GM12875 (cell line): ENCODE measurements at regions not wholly inside any gene's neighbourhood (a gene's known extent, or its start where the extent isn't known, plus 50 kb on each side); places are given as distances from the start of the nearest gene placed in this dataset.

Source experiments
- H3K4me3 ChIP-seq: one replicate; pipeline ENCODE4 v1.5.1; 2011; ENCODE audit warnings: low read depth, low read length, control low read depth
- CTCF ChIP-seq: IDR thresholded peaks from 2 replicates; pipeline ENCODE4 v1.5.1; 2011; ENCODE audit warnings: low read depth, mild to moderate bottlenecking, control low read depth, inconsistent platforms, low read length, moderate library complexity, borderline replicate concordance; ENCODE audit not compliant: insufficient read depth

DNA sequence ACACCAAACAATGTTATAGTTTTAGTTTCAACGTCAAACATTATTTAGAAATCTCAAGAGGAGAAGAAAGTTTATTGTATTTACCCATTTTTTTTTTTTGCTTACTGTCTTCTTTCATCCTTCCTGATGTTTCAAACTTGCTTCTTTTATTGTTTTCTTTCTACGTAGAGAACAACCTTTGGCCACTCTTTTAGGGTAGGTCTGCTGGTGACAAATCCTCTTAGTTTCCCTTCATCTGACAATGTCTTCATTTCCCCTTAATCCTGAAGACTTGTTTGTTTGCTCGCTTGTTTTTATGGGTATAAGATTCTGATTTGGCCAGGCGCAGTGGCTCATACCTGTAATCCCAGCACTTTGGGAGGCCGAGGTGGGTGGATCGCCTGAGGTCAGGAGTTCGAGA lies 89.1 kb downstream of the RHOU start:
- no peak for TF ChIP-seq CTCF
- no peak overlapping the region for H3K4me3 ChIP-seq

DNA sequence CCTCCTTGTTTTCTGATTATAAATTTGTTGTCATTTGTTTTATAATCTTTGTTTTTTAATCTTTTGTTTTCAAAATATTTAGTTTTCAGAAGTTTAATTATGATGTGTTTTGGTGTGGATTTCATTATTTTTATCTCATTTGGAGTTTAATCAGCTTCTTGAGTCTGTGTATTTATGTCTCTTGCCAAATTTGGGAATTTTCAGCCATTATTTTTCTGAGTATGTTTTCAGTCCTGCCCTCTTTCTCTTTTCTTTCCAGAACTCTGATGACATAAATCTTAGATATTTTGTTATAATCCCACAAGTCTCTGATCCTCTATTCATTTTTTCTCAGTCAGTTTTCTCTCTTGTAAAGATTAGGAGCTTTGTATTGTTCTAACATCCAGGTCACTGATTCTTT lies 89.8 kb downstream of the RHOU start:
- TF ChIP-seq CTCF: no peak
- no peak overlapping the region for H3K4me3 ChIP-seq

- no peak for TF ChIP-seq CTCF
- no peak overlapping the region for H3K4me3 ChIP-seq
These were observed 90.7 kb downstream of the RHOU start for GRCh38 chr1:228825840-228826484.

- no peak overlapping the region for H3K4me3 ChIP-seq
These were observed 91.7 kb downstream of the RHOU start for GRCh38 chr1:228827019-228827418.

DNA sequence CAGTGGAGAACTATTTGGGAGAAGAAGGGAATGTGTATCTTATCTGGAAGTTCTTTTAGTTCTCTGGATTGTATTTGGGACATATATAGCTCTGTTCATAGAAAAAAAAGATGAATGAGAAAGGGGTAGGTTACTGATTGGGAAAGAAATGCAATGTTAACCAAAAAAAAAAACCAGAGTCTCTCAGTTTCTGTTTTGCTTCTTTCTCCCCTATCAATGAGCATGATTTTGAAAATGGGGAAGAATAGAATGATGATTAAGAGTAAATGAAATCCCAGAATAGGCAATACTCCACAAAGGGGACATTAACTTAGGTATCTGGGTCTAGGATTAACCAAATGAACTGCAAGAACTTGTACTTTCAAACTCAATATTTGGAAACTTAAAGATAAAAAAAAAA lies 92.9 kb downstream of the RHOU start:
- TF ChIP-seq CTCF: no peak
- H3K4me3 ChIP-seq: no peak overlapping the region

More at GRCh38 chr1:228827019-228827418, 91.7 kb downstream of the RHOU start:
- no peak for TF ChIP-seq CTCF

GRCh38 chr1:228830185-228830953 lies 95.1 kb downstream of the RHOU start:
- H3K4me3 ChIP-seq: no peak overlapping the region
- TF ChIP-seq CTCF: no peak
